ES-I3 (cell line): ENCODE measurements at regions not wholly inside any gene's neighbourhood (a gene's known extent, or its start where the extent isn't known, plus 50 kb on each side); places are given as distances from the start of the nearest gene placed in this dataset.

ENCODE experiments used
- H3K36me3 ChIP-seq: 2 replicates; pipeline ENCODE4 v1.6.1; 2013; ENCODE audit warnings: mild to moderate bottlenecking, low read length, control low read depth, moderate library complexity; ENCODE audit not compliant: insufficient read depth
- H3K4me1 ChIP-seq: 2 replicates; pipeline ENCODE4 v1.6.1; 2013; ENCODE audit warnings: mild to moderate bottlenecking, control low read depth, low read length; ENCODE audit not compliant: insufficient read depth
- H3K9ac ChIP-seq: 2 replicates; pipeline ENCODE4 v1.6.1; 2013; ENCODE audit warnings: low read depth, mild to moderate bottlenecking, low read length, moderate library complexity
- H3K9me3 ChIP-seq: 2 replicates; pipeline ENCODE4 v1.6.1; 2013; ENCODE audit warnings: mild to moderate bottlenecking, low read length, moderate library complexity; ENCODE audit not compliant: control insufficient read depth, insufficient read depth

GRCh38 chr1:30043731-30044408, 679.5 kb downstream of the MATN1 start:
- Histone ChIP-seq H3K36me3 (no peaks in the 10 kb centered on the region), H3K9me3 (peaks cover 3% of the 10 kb centered on the region; the same call in 1 of the 2 replicates)

GRCh38 chr1:30043256-30043655, 680.1 kb downstream of the MATN1 start:
- no peak overlapping the region for H3K9ac ChIP-seq
- H3K9me3 ChIP-seq = peaks cover 3% of the 10 kb centered on the region; the same call in 1 of the 2 replicates
- peaks cover 7% of the 10 kb centered on the region for H3K4me1 ChIP-seq
- H3K36me3 ChIP-seq = no peaks in the 10 kb centered on the region

More at GRCh38 chr1:30043731-30044408, 679.5 kb downstream of the MATN1 start:
- no peak overlapping the region for H3K9ac ChIP-seq
- H3K4me1 ChIP-seq = peaks cover 7% of the 10 kb centered on the region

GRCh38 chr1:30042438-30043147, 680.8 kb downstream of the MATN1 start:
- H3K36me3 ChIP-seq = no peaks in the 10 kb centered on the region
- no peak overlapping the region for H3K9ac ChIP-seq
- H3K4me1 ChIP-seq = peaks cover 7% of the 10 kb centered on the region
- H3K9me3 ChIP-seq = peaks cover 3% of the 10 kb centered on the region; the same call in 1 of the 2 replicates

- Histone ChIP-seq H3K4me1 (peaks cover 7% of the 10 kb centered on the region), H3K36me3 (no peaks in the 10 kb centered on the region), H3K9ac (no peak overlapping the region), H3K9me3 (peaks cover 3% of the 10 kb centered on the region; the same call in 1 of the 2 replicates)
Observed at GRCh38 chr1:30041741-30042437, 681.5 kb downstream of the MATN1 start.

- H3K9me3 ChIP-seq = peaks cover 3% of the 10 kb centered on the region; the same call in 1 of the 2 replicates
- H3K4me1 ChIP-seq = peaks cover 7% of the 10 kb centered on the region
Observed at GRCh38 chr1:30040081-30041019, 683.0 kb downstream of the MATN1 start.

GRCh38 chr1:30039354-30040080, 683.9 kb downstream of the MATN1 start:
- peaks cover 7% of the 10 kb centered on the region for H3K4me1 ChIP-seq
- H3K9ac ChIP-seq = no peak overlapping the region
- H3K36me3 ChIP-seq = no peaks in the 10 kb centered on the region
- peaks cover 3% of the 10 kb centered on the region; the same call in 1 of the 2 replicates for H3K9me3 ChIP-seq

More at GRCh38 chr1:30040081-30041019, 683.0 kb downstream of the MATN1 start:
- Histone ChIP-seq H3K9ac (no peak overlapping the region), H3K36me3 (no peaks in the 10 kb centered on the region)

- no peaks in the 10 kb centered on the region for H3K36me3 ChIP-seq
- H3K9me3 ChIP-seq = peaks cover 3% of the 10 kb centered on the region; the same call in 1 of the 2 replicates
- H3K9ac ChIP-seq = no peak overlapping the region
- peaks cover 7% of the 10 kb centered on the region for H3K4me1 ChIP-seq
Observed at GRCh38 chr1:30038134-30039025, 685.0 kb downstream of the MATN1 start.

- Histone ChIP-seq H3K9ac (no peak overlapping the region), H3K9me3 (no peaks in the 10 kb centered on the region), H3K36me3 (no peaks in the 10 kb centered on the region), H3K4me1 (peaks cover 7% of the 10 kb centered on the region)
Observed at GRCh38 chr1:30037251-30038118, 685.9 kb downstream of the MATN1 start.

- Histone ChIP-seq H3K9me3 (peaks cover 2% of the 10 kb centered on the region; the same call in 1 of the 2 replicates), H3K36me3 (no peaks in the 10 kb centered on the region), H3K4me1 (peaks cover 7% of the 10 kb centered on the region), H3K9ac (no peak overlapping the region)
Observed at GRCh38 chr1:30036666-30037065, 686.7 kb downstream of the MATN1 start.

GRCh38 chr1:30036229-30036547, 687.2 kb downstream of the MATN1 start:
- Histone ChIP-seq H3K36me3 (no peaks in the 10 kb centered on the region), H3K4me1 (peaks cover 7% of the 10 kb centered on the region), H3K9ac (no peak overlapping the region), H3K9me3 (peaks cover 4% of the 10 kb centered on the region; the same call in 1 of the 2 replicates)

- H3K9ac ChIP-seq = no peak overlapping the region
- no peaks in the 10 kb centered on the region for H3K36me3 ChIP-seq
- H3K9me3 ChIP-seq = peaks cover 5% of the 10 kb centered on the region; the same call in 1 of the 2 replicates
- peaks cover 7% of the 10 kb centered on the region for H3K4me1 ChIP-seq
Observed at GRCh38 chr1:30035522-30036228, 687.7 kb downstream of the MATN1 start.
